Neural progenitor cell (in vitro differentiated cells): ENCODE measurements at regions not wholly inside any gene's neighbourhood (a gene's known extent, or its start where the extent isn't known, plus 50 kb on each side); places are given as distances from the start of the nearest gene placed in this dataset.

Experiments
- CTCF ChIP-seq: fragments of 200-600 bp; sonication (generic); IDR thresholded peaks from 2 replicates; pipeline ENCODE4 v1.5.1; 2017; ENCODE audit warnings: antibody characterized with exemption, mild to moderate bottlenecking
- EZH2 ChIP-seq: fragments of 200-600 bp; sonication (generic); IDR thresholded peaks from 2 replicates; pipeline ENCODE4 v1.6.1; 2017; ENCODE audit warnings: antibody characterized with exemption, mild to moderate bottlenecking, moderate library complexity

GRCh38 chr11:36736103-36736502, 138.1 kb upstream of the RAG2 start:
- TF ChIP-seq CTCF: no peak
- TF ChIP-seq EZH2: no peak
